ENCODE measurements at regions not wholly inside any gene's neighbourhood (a gene's known extent, or its start where the extent isn't known, plus 50 kb on each side); places are given as distances from the start of the nearest gene placed in this dataset.

DNA sequence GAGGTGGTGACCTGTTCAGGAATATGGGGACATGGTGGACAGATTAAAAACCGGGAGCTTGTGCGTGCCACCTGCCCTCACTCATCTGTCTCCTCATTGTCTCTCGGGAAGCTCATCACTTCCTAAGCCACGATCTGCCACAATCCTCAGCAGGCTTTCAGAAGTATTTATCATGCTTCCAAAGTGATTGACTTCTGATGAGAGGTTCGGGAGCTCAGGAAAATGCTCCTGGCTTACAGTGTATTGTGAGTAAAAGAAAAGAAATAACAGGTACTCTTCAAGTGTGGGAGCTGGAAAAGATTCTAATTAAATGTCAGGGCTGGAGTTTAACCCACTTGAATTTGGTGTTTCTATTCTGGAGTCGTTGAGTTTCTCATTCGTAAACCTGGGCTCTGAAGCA is 91.9 kb upstream of the DRD2 start:
- no peak for DNase-seq (ENCODE audit: low spot score in 2 of 2)
- 91% methylated on average over 7 of the region's 7 CpGs for WGBS, 2 donors

DNA sequence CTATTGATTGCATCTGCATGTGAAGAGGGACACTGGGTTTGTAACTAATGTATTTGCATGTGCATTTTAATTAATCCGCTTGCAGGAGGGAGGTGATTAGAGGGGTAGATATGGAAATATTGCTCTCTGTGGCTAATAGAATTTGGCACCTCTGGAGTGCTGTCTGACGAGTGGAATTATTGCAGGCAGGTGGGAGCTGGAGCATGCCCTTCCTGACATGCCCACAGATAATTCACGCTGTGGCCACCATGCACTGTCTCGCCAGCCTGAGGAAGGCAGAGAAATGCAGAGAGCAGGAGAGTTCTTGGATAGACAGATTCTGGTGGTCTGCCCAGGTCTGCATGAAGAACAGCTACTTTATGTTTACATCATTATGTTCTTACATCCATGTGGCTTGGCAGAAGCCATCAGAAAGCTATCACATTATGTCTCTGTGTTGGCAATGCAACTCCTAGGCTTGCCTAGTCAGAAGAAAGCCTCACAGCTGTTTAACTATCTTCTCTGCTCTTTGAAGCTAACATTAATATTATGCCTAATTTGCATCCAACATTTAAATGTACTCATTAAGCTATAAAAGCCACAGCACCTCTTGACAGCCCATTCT is 89.4 kb upstream of the DRD2 start:
- WGBS, 2 donors, result 86 to 88% methylated on average over 4 of the region's 4 CpGs
- no peak for TF ChIP-seq EP300 (IDR thresholded peaks at IDR 0.05)
- no peak for TF ChIP-seq POLR2A (IDR thresholded peaks at IDR 0.05)
- TF ChIP-seq, protein P1, sequence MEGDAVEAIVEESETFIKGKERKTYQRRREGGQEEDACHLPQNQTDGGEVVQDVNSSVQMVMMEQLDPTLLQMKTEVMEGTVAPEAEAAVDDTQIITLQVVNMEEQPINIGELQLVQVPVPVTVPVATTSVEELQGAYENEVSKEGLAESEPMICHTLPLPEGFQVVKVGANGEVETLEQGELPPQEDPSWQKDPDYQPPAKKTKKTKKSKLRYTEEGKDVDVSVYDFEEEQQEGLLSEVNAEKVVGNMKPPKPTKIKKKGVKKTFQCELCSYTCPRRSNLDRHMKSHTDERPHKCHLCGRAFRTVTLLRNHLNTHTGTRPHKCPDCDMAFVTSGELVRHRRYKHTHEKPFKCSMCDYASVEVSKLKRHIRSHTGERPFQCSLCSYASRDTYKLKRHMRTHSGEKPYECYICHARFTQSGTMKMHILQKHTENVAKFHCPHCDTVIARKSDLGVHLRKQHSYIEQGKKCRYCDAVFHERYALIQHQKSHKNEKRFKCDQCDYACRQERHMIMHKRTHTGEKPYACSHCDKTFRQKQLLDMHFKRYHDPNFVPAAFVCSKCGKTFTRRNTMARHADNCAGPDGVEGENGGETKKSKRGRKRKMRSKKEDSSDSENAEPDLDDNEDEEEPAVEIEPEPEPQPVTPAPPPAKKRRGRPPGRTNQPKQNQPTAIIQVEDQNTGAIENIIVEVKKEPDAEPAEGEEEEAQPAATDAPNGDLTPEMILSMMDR (IDR thresholded peaks at IDR 0.05), result no peak
- H3K27ac ChIP-seq, result no peak overlapping the region

More for the DNA sequence above, 91.9 kb upstream of the DRD2 start:
- no peaks in the 10 kb centered on the region for H3K36me3 ChIP-seq
- TF ChIP-seq EP300 (IDR thresholded peaks at IDR 0.05) (no peak), POLR2A (IDR thresholded peaks at IDR 0.05) (no peak)
- TF ChIP-seq, protein P1 (IDR thresholded peaks at IDR 0.05), result no peak
- no peaks in the 10 kb centered on the region for H3K9me3 ChIP-seq
- H3K27ac ChIP-seq, result no peak overlapping the region
- no peak overlapping the region for H3K4me3 ChIP-seq
- H3K4me1 ChIP-seq, result peaks cover 0 to 10% (median 0%) of the 10 kb centered on the region in 4 donors
- no peaks in the 10 kb centered on the region for H3K27me3 ChIP-seq

DNA sequence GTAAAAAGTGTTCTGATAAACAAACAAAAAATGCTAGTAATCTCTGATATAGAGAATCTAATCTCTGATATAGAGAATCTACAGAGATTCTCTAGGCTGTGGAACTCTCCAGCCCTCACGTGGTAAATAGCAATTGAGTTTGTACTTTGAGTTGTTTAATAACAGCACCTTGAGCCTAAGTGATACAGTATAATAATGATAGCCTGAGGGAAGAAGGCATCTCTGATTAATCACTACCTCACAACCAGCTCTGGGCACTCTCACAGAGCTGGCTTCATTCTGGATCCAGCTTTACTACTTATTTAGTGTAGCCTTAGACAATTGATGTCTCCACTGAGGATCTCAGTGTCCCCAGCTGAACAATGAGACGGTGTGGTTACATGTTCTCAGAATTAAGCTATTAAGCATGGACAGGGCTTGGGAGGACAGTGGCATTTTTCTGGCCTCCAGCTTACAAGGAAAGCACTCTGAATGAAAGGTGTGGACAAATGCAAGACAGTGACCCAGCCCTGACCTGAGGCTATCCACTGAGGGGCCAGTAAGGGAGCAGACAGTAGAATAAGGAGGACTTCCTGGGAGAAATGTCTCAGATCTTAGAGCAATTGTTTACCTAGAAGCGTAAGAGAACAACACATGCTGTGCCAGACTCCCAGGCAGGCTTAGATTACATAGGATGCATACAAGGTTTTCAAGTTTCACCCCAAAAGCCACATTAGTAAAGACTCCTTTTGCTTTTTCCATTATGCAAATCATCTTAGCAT is 88.7 kb upstream of the DRD2 start:
- Histone ChIP-seq H3K36me3 (no peaks in the 10 kb centered on the region), H3K27ac (no peak overlapping the region), H3K9me3 (no peaks in the 10 kb centered on the region), H3K4me3 (no peak overlapping the region), H3K4me1 (peaks cover 0 to 6% (median 0%) of the 10 kb centered on the region in 4 donors), H3K27me3 (no peaks in the 10 kb centered on the region)
- WGBS, 2 donors, result 66 to 72% methylated on average over 3 of the region's 3 CpGs
- TF ChIP-seq, protein P1 (IDR thresholded peaks at IDR 0.05), result no peak
- TF ChIP-seq POLR2A (IDR thresholded peaks at IDR 0.05), result no peak
- TF ChIP-seq EP300 (IDR thresholded peaks at IDR 0.05), result no peak
- DNase-seq (ENCODE audit: low spot score in 2 of 2), result no peak

More for the DNA sequence above, 89.4 kb upstream of the DRD2 start:
- Histone ChIP-seq H3K9me3 (no peaks in the 10 kb centered on the region), H3K36me3 (no peaks in the 10 kb centered on the region), H3K27me3 (no peaks in the 10 kb centered on the region), H3K4me1 (peaks cover 0 to 6% (median 0%) of the 10 kb centered on the region in 4 donors), H3K4me3 (no peak overlapping the region)
- DNase-seq (ENCODE audit: low spot score in 2 of 2), result no peak

DNA sequence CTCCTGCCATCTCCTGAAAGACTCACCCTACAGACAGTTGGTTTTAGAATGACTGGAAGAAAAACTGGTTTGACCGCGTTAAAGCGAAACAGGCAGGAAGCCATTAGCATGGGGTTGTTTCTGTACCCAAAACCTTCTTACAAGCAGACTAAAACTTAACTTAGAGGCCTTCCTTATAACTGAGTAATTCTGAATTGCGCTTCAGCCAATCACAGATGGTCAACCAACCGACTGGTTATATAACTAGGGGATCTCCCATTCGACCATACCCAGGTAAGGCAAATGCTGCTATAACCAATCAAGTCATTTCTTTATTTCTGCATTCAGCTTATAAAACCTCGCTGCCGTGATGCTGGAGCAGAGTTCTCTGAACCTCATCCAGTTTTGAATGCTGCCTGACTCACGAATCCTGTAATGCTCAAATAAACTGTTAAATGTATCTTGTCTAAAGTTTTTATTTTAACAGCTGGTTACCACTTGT is 87.8 kb upstream of the DRD2 start:
- H3K36me3 ChIP-seq, result no peaks in the 10 kb centered on the region
- no peaks in the 10 kb centered on the region for H3K9me3 ChIP-seq
- WGBS, 2 donors, result 73 to 81% methylated on average over 9 of the region's 9 CpGs
- no peak overlapping the region for H3K27ac ChIP-seq
- peaks cover 0 to 4% (median 0%) of the 10 kb centered on the region in 4 donors for H3K4me1 ChIP-seq
- H3K27me3 ChIP-seq, result no peaks in the 10 kb centered on the region
- TF ChIP-seq, protein P1 (IDR thresholded peaks at IDR 0.05), result no peak
- no peak for TF ChIP-seq POLR2A (IDR thresholded peaks at IDR 0.05)
- no peak for TF ChIP-seq EP300 (IDR thresholded peaks at IDR 0.05)
- no peak overlapping the region for H3K4me3 ChIP-seq
- no peak for DNase-seq (ENCODE audit: low spot score in 2 of 2)

DNA sequence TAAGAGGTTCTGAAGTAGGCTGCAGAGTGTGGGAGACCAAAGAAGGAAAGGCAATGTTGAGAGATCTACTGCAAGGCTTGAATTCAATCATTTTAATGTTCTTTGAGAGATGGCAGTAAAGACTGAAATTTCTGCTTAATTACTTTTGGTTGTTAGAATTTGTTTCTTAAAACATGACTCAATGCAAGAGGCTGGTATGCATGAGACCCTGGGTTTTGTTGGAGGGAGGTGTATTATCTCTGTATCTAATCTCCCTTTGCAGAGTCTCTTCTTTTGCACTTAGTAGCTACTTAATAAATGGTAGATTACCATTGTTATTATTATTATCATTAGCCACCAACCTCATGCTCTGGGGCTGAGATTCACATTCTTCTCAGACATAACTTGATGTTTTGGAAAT is 87.4 kb upstream of the DRD2 start:
- Histone ChIP-seq H3K4me1 (no peaks in the 10 kb centered on the region), H3K36me3 (no peaks in the 10 kb centered on the region), H3K27ac (no peak overlapping the region), H3K27me3 (no peaks in the 10 kb centered on the region), H3K9me3 (no peaks in the 10 kb centered on the region), H3K4me3 (no peak overlapping the region)
- TF ChIP-seq, protein P1 (IDR thresholded peaks at IDR 0.05), result no peak
- TF ChIP-seq EP300 (IDR thresholded peaks at IDR 0.05) (no peak), POLR2A (IDR thresholded peaks at IDR 0.05) (no peak)
- DNase-seq (ENCODE audit: low spot score in 2 of 2), result no peak

Data from tibial nerve (tissue), 4 donors.